CD14-positive monocyte (primary cell): ENCODE measurements at regions not wholly inside any gene's neighbourhood (a gene's known extent, or its start where the extent isn't known, plus 50 kb on each side); places are given as distances from the start of the nearest gene placed in this dataset.

Source experiments
- DNase-seq, 3 donors: peaks; one replicate each; pipeline ENCODE4 v3.0.0-alpha.2; 2011 to 2022
- H2AFZ ChIP-seq: 2 replicates; pipeline ENCODE4 v1.6.0; 2012; ENCODE audit warnings: mild to moderate bottlenecking, low read depth, low read length, inconsistent platforms; ENCODE audit not compliant: insufficient read depth, poor library complexity, severe bottlenecking
- H3K27ac ChIP-seq, 2 donors: 1 replicate in 1 of 2; 2 replicates in 1 of 2; pipeline ENCODE4 v1.5.1; 2012 to 2013; ENCODE audit warnings: low read length in 2 of 2, control low read depth in 1 of 2, inconsistent platforms in 1 of 2, low read depth in 1 of 2, mild to moderate bottlenecking in 1 of 2
- H3K27me3 ChIP-seq, 2 donors: one replicate each; pipeline versions ENCODE4 v1.6.0 to v1.6.1; 2011 to 2013; ENCODE audit warnings: low read length in 2 of 2; ENCODE audit not compliant: control insufficient read depth in 2 of 2, insufficient read depth in 2 of 2
- H3K36me3 ChIP-seq, 2 donors: replicated peaks in 1 of 2; 1 replicate in 1 of 2; 2 replicates in 1 of 2; pipeline versions ENCODE4 v1.5.1 to v1.6.1; 2012 to 2013; ENCODE audit warnings: low read length in 2 of 2, control low read depth in 1 of 2, inconsistent platforms in 1 of 2, mild to moderate bottlenecking in 1 of 2; ENCODE audit not compliant: insufficient read depth in 2 of 2, control insufficient read depth in 1 of 2
- H3K4me1 ChIP-seq, 2 donors: 1 replicate in 1 of 2; 2 replicates in 1 of 2; pipeline versions ENCODE4 v1.5.1 to v1.6.1; 2012 to 2013; ENCODE audit warnings: low read length in 2 of 2, control low read depth in 1 of 2, inconsistent platforms in 1 of 2, mild to moderate bottlenecking in 1 of 2, moderate library complexity in 1 of 2; ENCODE audit not compliant: insufficient read depth in 2 of 2, control insufficient read depth in 1 of 2
- H3K4me2 ChIP-seq: replicated peaks from 2 replicates; pipeline ENCODE3; 2012; ENCODE audit warnings: low read length, moderate library complexity, mild to moderate bottlenecking; ENCODE audit not compliant: poor library complexity, severe bottlenecking; ENCODE audit errors: extremely low read depth
- H3K4me3 ChIP-seq, 3 experiments: fragments of 200-600 bp in 1 of 3; sonication (generic) in 1 of 3; replicated peaks in 1 of 3; 1 replicate in 2 of 3; 2 replicates in 1 of 3; pipeline ENCODE4 v1.5.1; 2011 to 2013; ENCODE audit warnings: low read length in 3 of 3, mild to moderate bottlenecking in 3 of 3, control low read depth in 2 of 3, low read depth in 2 of 3, inconsistent platforms in 1 of 3, moderate library complexity in 1 of 3
- H3K79me2 ChIP-seq: 2 replicates; pipeline ENCODE4 v1.6.0; 2012; ENCODE audit warnings: mild to moderate bottlenecking, control low read depth, inconsistent platforms, low read length, moderate library complexity; ENCODE audit not compliant: insufficient read depth
- H3K9ac ChIP-seq: 2 replicates; pipeline ENCODE4 v1.6.0; 2017; ENCODE audit warnings: low read length, mild to moderate bottlenecking; ENCODE audit not compliant: insufficient read depth, poor library complexity, severe bottlenecking
- H3K9me3 ChIP-seq, 2 donors: replicated peaks in 1 of 2; 1 replicate in 1 of 2; 2 replicates in 1 of 2; pipeline versions ENCODE4 v1.5.1 to v1.6.1; 2012 to 2013; ENCODE audit warnings: low read length in 2 of 2, control low read depth in 1 of 2; ENCODE audit not compliant: control insufficient read depth in 1 of 2, insufficient read depth in 1 of 2
- H4K20me1 ChIP-seq: 2 replicates; pipeline ENCODE4 v1.6.0; 2012; ENCODE audit warnings: mild to moderate bottlenecking, low read length, control low read depth, moderate library complexity; ENCODE audit not compliant: insufficient read depth
- H3K27ac Mint-ChIP-seq, 7 donors: one replicate each; pipeline ENCODE4 v1.8.0; 2020; ENCODE audit warnings: mild to moderate bottlenecking in 7 of 7, mixed read lengths in 7 of 7, moderate library complexity in 6 of 7, inconsistent platforms in 2 of 7
- H3K27me3 Mint-ChIP-seq, 3 donors: one replicate each; pipeline ENCODE4 v1.8.0; 2021 to 2022; ENCODE audit warnings: low read depth in 3 of 3, mild to moderate bottlenecking in 3 of 3, mixed read lengths in 3 of 3, moderate library complexity in 3 of 3, inconsistent platforms in 1 of 3
- H3K36me3 Mint-ChIP-seq, 2 donors: one replicate each; pipeline ENCODE4 v1.8.0; 2020; ENCODE audit warnings: mixed read lengths in 2 of 2, inconsistent platforms in 1 of 2, mild to moderate bottlenecking in 1 of 2
- H3K4me1 Mint-ChIP-seq: one replicate; pipeline ENCODE4 v1.8.0; 2020; ENCODE audit warnings: mild to moderate bottlenecking, mixed read lengths
- H3K4me3 Mint-ChIP-seq, 2 donors: one replicate each; pipeline ENCODE4 v1.8.0; 2020; ENCODE audit warnings: mild to moderate bottlenecking in 2 of 2, mixed read lengths in 2 of 2, moderate library complexity in 1 of 2
- H3K9me3 Mint-ChIP-seq, 7 donors: one replicate each; pipeline ENCODE4 v1.8.0; 2020 to 2022; ENCODE audit warnings: mixed read lengths in 7 of 7, mild to moderate bottlenecking in 6 of 7, moderate library complexity in 6 of 7, inconsistent platforms in 2 of 7
- CTCF ChIP-seq: fragments of 200-600 bp; IDR thresholded peaks from one replicate; pipeline ENCODE4 v1.8.0; 2022; ENCODE audit warnings: antibody characterized with exemption, mild to moderate bottlenecking
- WGBS: methylation state at CpG from one replicate; pipeline ENCODE4 v1.1.5; 2013; ENCODE audit warnings: missing lambda C conversion rate; ENCODE audit not compliant: insufficient coverage; 5-methylcytosine and 5-hydroxymethylcytosine counted together
- intact Hi-C, 2 donors: fragments of 100-400 bp; cut with micrococcal nuclease; formaldehyde crosslinking; loops; one replicate each; pipeline versions ENCODE4 v1.15.0 to v1.15.1; 2023

GRCh38 chr7:81415181-81415580 lies 354.7 kb downstream of the HGF start:
- no peaks in the 10 kb centered on the region for H4K20me1 ChIP-seq
- no peak for DNase-seq
- no peaks in the 10 kb centered on the region for H3K36me3 ChIP-seq
- no peaks in the 10 kb centered on the region for H3K79me2 ChIP-seq
- Mint-ChIP-seq H3K4me1 (peaks cover 6% of the 10 kb centered on the region), H3K27ac (no peak overlapping the region), H3K27me3 (no peaks in the 10 kb centered on the region), H3K9me3 (peaks cover 0 to 6% (median 0%) of the 10 kb centered on the region in 7 donors), H3K36me3 (no peaks in the 10 kb centered on the region), H3K4me3 (no peak overlapping the region)
- no peak overlapping the region for H3K27ac ChIP-seq
- no peak overlapping the region for H3K9ac ChIP-seq
- H3K9me3 ChIP-seq, result no peaks in the 10 kb centered on the region
- H2AFZ ChIP-seq, result no peak overlapping the region
- no CpG with 5 or more reads among the region's 1 CpG for WGBS
- H3K4me2 ChIP-seq, result no peak overlapping the region
- TF ChIP-seq CTCF, result no peak
- no peaks in the 10 kb centered on the region for H3K27me3 ChIP-seq
- intact Hi-C loops, result no loop called here
- no peaks in the 10 kb centered on the region for H3K4me1 ChIP-seq
- H3K4me3 ChIP-seq, result no peak overlapping the region

DNA sequence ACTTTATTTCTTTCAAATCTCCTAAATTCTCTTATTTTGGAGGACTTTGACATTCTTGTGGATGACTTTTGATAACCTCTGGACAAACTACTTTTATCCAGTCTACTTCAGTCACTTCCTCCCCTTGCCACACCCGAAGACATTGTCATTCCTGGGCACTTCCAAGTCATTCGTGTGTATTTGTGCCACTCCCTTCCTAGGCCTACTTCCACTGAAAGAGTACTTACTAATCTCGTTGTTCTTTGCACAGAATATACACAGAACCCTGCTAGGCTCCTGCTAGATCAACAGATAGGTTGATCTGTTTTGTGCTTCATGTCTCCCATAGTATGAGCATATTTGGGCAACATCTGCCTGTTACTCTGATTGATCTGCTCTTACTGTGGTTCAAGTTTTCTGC lies 355.4 kb downstream of the HGF start:
- H3K4me2 ChIP-seq, result no peak overlapping the region
- WGBS, result 80% methylated on average over 1 of the region's 3 CpGs

More for the DNA sequence above, 355.4 kb downstream of the HGF start:
- Histone ChIP-seq H3K79me2 (no peaks in the 10 kb centered on the region), H4K20me1 (no peaks in the 10 kb centered on the region), H3K4me3 (no peak overlapping the region), H3K9me3 (no peaks in the 10 kb centered on the region), H3K9ac (no peak overlapping the region), H2AFZ (no peak overlapping the region), H3K4me1 (no peaks in the 10 kb centered on the region), H3K27ac (no peak overlapping the region), H3K36me3 (no peaks in the 10 kb centered on the region), H3K27me3 (no peaks in the 10 kb centered on the region)
- Mint-ChIP-seq H3K27me3 (no peaks in the 10 kb centered on the region), H3K4me3 (no peak overlapping the region), H3K36me3 (no peaks in the 10 kb centered on the region), H3K4me1 (peaks cover 6% of the 10 kb centered on the region), H3K9me3 (peaks cover 0 to 6% (median 0%) of the 10 kb centered on the region in 7 donors), H3K27ac (no peak overlapping the region)
- intact Hi-C loops, result no loop called here
- TF ChIP-seq CTCF, result no peak
- no peak for DNase-seq
